CD4-positive, alpha-beta T cell treated with Interferon gamma for 1 hour (primary cell): ENCODE measurements at regions not wholly inside any gene's neighbourhood (a gene's known extent, or its start where the extent isn't known, plus 50 kb on each side); places are given as distances from the start of the nearest gene placed in this dataset.

ENCODE experiments used
- DNase-seq: peaks from one replicate; pipeline ENCODE4 v3.0.0-alpha.2; 2020

DNA sequence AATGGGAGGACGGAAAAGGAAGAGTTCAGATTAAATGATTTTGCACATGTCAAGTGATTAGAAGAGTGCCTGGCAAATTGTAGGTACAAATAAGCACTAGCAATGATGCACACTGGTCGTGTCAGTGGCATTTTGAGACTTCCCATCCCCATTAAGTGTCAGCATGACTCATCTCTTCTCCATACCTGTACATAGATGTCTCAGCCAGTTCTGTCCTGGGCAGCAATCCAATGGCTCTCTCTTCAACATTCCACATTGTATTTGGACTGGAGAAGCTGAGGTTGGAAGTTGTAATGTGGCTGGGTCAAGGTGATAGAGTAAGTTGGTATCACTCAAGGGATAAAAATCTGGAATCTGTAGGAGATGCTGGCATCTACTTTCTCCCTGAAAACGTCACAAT lies 742.7 kb downstream of the VRK1 start:
- no peak for DNase-seq

GRCh38 chr14:97543221-97543620 lies 746.0 kb downstream of the VRK1 start:
- no peak for DNase-seq

DNA sequence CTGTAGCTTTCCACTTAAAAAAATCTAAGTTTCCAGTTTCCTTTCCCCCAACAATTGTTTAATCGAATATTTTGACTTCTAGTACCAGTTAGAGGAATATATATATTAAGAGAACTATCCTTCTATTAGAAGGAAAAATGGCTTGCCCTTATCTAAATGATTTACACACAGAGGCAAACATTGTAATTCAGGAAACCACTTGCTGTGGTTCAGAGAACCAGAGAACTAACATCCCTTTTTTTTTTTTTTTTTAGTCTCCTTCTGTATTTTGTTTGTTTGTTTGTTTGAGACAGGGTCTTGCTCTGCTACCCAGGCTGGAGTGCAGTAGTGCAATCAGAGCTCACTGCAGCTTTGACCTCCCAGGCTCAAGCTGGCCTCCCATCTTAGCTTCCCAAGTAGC lies 746.6 kb downstream of the VRK1 start:
- no peak for DNase-seq

- DNase-seq, result peak; percentile 5
Measured at GRCh38 chr14:97544571-97544970, 747.4 kb downstream of the VRK1 start.

GRCh38 chr14:97546491-97547230 lies 749.5 kb downstream of the VRK1 start:
- DNase-seq, result no peak

GRCh38 chr14:97550463-97550862 lies 753.3 kb downstream of the VRK1 start:
- DNase-seq, result no peak

DNA sequence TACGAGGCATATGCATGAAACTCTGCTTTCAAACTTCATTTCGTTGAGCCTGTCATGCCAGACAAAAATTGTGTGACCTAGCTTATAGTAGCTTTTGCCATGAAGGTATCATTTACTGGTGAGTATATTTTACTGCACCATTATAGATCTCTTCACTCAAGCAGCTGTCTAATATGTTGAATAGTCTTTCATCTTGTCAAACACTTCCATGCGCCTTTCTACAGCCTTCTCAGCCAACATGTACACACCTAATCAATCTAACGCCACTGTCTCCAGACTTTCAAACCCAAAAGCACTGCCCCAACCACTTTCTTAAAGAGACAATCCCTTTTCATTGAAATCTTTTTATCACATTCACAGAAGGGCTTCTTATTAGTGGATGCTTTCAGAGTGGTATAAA lies 757.4 kb downstream of the VRK1 start:
- DNase-seq, result no peak

GRCh38 chr14:97564334-97564733 lies 767.2 kb downstream of the VRK1 start:
- no peak for DNase-seq

GRCh38 chr14:97571201-97571600 lies 774.0 kb downstream of the VRK1 start:
- DNase-seq, result no peak

DNA sequence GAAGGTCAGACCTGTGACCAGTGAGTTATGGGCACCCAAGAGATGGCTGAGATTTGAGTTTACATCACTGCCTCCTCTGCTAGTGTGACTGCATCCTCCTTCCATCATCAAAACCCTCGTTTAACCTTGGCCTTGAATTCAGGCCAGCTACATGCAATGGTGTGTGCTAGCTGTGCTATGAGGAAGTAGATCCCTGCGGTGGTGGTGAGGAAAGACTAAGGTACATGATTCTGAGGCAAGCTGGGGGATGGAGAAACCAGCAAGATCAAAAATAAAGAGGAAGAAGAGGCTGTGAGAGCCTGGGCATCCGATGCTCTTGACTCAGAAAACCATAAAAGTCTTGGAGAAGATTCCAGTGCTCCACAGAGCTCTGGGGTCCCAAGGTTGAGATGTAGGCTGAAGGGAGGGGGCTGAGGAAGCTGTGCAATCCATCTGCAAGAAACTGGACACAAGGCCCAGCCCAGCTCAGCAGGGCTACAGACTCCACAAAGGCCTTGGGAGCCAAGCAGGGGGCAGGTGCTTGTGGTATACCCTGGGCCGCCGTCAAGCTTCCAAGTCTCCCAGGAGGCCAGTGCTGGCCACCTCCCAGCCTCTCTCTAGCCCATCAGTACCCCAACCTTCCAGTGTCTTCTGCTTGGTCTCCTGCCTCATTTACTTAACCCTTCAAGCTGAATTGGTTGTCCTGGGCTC lies 774.8 kb downstream of the VRK1 start:
- peak; percentile 4 for DNase-seq

DNA sequence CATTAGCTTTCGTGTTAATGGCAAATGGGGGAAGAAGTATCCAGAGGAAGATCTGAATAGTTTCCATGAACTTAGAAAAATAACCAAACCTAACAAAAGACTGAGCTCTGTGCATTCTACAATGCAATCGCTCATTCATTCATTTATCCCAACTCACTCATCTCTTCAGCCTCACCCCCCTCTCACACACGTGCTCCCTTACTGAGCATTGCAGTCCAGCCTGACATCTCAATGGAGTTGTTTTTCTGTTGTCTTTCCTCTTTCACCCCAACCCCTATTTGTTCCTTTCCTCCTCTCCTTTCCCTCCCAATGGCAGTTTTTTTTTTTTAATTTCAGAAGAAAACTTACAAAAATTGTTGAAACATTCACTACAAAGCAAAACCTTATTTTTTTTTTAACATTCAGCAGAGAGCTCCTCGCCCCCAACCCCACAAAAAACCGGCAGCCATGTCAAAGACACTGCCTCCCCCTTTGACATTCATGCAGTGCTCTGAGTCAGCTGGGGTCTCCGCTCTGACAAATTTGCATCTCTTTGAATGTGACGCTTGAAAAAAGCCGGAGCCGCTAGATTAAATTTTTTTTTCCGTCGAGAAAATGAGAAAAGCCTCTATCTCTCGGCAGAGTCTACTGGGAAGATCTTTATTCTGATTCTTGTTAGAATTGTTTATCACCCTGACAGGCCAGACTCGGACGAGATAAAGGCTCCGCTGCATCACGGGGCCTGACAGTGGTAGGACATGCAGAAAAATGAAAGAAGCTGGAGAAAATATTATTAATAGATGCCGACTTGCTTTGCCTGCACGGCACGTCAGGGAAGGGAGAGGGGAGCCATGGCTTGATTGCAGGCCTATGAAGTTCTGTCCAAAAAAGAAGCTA lies 775.6 kb downstream of the VRK1 start:
- no peak for DNase-seq

GRCh38 chr14:97575677-97576076 lies 778.5 kb downstream of the VRK1 start:
- DNase-seq, result no peak

GRCh38 chr14:97578982-97579548 lies 781.9 kb downstream of the VRK1 start:
- no peak for DNase-seq

DNA sequence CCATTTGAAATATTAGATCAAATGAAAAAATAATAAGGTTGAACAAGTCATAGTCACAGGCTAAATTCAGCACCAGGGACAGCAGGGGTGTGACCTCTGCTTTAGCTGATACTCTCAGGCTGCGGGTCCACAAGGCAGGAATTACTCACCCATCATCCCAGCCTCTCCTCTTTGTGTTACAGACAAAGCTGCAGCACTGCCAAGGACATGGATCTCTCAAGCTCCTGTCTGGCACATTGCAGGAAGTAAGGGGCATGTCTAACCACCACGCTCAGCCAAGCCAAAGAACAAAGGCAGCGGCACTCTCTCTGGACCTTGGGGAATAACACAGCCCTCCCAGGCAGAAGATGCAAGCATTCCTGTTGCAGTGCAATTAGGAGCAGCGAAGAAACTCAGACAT lies 783.8 kb downstream of the VRK1 start:
- no peak for DNase-seq

DNA sequence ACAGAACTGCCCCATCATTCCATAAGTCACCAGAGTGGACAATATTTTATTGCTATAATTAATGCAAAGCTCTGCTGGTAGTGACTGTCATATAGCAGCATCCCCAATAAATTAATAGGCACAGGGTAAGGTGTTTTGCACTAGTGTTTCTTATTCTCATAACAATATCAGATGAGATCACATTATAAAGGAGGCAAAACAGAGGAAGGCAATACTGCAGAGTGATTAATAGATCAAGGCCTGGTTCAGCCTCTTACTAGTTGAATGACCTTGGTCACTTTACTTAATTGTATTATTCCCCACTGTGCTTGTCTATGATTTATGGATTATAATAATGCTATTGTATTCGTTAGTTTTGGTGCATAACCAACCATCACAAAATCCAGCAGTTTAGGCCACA lies 784.8 kb downstream of the VRK1 start:
- DNase-seq, result no peak

DNA sequence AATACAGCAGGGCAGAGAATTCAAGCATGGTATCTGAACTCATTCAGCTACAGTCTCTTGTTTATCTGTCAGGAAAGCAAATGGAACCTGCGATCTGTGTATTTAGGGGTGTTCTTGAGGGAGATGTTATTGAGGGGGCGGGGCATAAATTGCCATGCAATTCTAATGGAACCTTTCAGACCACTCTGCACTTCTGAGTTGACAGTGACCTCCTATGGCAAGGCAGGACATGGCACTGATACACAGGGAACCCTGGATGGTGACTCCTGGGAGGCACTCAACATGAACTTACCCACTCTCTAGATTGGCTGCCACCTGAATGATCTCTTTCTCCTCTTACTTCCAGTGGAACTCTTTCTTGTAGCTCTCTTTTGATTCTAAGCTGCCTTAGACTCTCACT lies 787.3 kb downstream of the VRK1 start:
- DNase-seq, result no peak

GRCh38 chr14:97592341-97592980 lies 795.3 kb downstream of the VRK1 start:
- DNase-seq, result no peak

- no peak for DNase-seq
Measured at GRCh38 chr14:97594306-97594705, 797.1 kb downstream of the VRK1 start.

GRCh38 chr14:97602438-97603117 lies 805.4 kb downstream of the VRK1 start:
- DNase-seq, result peak; percentile 80

DNA sequence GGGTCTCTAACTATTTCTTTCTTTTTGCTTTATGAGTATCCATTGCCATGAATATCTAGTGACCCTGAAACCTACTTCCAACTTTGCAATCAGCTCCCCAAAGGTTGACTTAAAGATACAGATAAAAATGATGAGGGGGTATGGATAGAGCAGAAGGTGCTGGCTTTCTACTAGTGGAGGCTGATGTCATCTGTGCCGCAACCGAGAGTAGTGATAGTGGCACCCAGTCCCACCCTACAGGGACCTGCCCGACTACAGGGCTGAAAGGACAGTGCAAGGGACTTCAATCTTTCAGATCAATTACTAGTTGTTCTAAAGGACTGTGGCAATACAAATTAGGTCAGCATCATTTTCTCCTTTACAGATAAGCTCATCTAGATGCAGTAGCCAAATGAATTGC lies 806.0 kb downstream of the VRK1 start:
- peak; percentile 26 for DNase-seq

- DNase-seq, result no peak
Measured at GRCh38 chr14:97604731-97605130, 807.5 kb downstream of the VRK1 start.

- no peak for DNase-seq
Measured at GRCh38 chr14:97618401-97618800, 821.2 kb downstream of the VRK1 start.
